Activated B cell treated with CpG ODN at 0.5 μM for 24 hours (primary cell): ENCODE measurements at regions not wholly inside any gene's neighbourhood (a gene's known extent, or its start where the extent isn't known, plus 50 kb on each side); places are given as distances from the start of the nearest gene placed in this dataset.

Experiments used
- ATAC-seq: fragments of 200-7000 bp; cut with Tn5 transposase; one replicate; pipeline ENCODE4 v1.10.0; 2021; ENCODE audit warnings: low read depth, mild to moderate bottlenecking, moderate library complexity
- CTCF ChIA-PET: fragments of 350-600 bp; sonication (Branson Sonifier 250); formaldehyde crosslinking; loops from one replicate; lab custom pipeline; 2021; ENCODE audit warnings: antibody characterized with exemption; lab: Charles Lee
- POLR2A ChIA-PET: fragments of 350-600 bp; sonication (Branson Sonifier 250); formaldehyde crosslinking; loops from one replicate; lab custom pipeline; 2021; ENCODE audit warnings: antibody characterized with exemption; lab: Charles Lee
- DNase-seq: peaks from one replicate; pipeline ENCODE4 v3.0.0; 2022
- H3K27ac Mint-ChIP-seq: one replicate; pipeline ENCODE4 v1.8.0; 2020; ENCODE audit warnings: mixed read lengths
- H3K27me3 Mint-ChIP-seq: one replicate; pipeline ENCODE4 v1.8.0; 2021; ENCODE audit warnings: mixed read lengths
- H3K36me3 Mint-ChIP-seq: one replicate; pipeline ENCODE4 v1.8.0; 2021; ENCODE audit warnings: low read depth, mixed read lengths
- H3K4me1 Mint-ChIP-seq: one replicate; pipeline ENCODE4 v1.8.0; 2021; ENCODE audit warnings: mixed read lengths
- H3K4me3 Mint-ChIP-seq: one replicate; pipeline ENCODE4 v1.8.0; 2020; ENCODE audit warnings: mild to moderate bottlenecking, mixed read lengths
- H3K9me3 Mint-ChIP-seq: one replicate; pipeline ENCODE4 v1.8.0; 2020; ENCODE audit warnings: mixed read lengths
- CTCF ChIP-seq: fragments of 200-600 bp; IDR thresholded peaks from one replicate; pipeline ENCODE4 v1.8.0; 2022; ENCODE audit warnings: antibody characterized with exemption, mild to moderate bottlenecking
- intact Hi-C: fragments of 100-400 bp; cut with micrococcal nuclease; formaldehyde crosslinking; loops from one replicate; pipeline ENCODE4 v1.15.1; 2024

- Mint-ChIP-seq H3K27me3 (no peaks in the 10 kb centered on the region), H3K4me1 (no peaks in the 10 kb centered on the region), H3K36me3 (no peaks in the 10 kb centered on the region), H3K9me3 (no peaks in the 10 kb centered on the region), H3K27ac (no peak overlapping the region), H3K4me3 (no peak overlapping the region)
- POLR2A ChIA-PET = no interaction called here
- ATAC-seq = no peak
- intact Hi-C loops = no loop called here
- CTCF ChIA-PET = no interaction called here
- no peak for TF ChIP-seq CTCF
- DNase-seq = no peak
Observed at GRCh38 chr11:15630896-15631295, 516.2 kb downstream of the INSC start.

- Mint-ChIP-seq H3K27me3 (no peaks in the 10 kb centered on the region), H3K27ac (no peak overlapping the region), H3K36me3 (no peaks in the 10 kb centered on the region), H3K4me1 (no peaks in the 10 kb centered on the region), H3K9me3 (no peaks in the 10 kb centered on the region), H3K4me3 (no peak overlapping the region)
- TF ChIP-seq CTCF = no peak
- ChIA-PET CTCF (no interaction called here), POLR2A (no interaction called here)
- no peak for DNase-seq
- intact Hi-C loops = no loop called here
- ATAC-seq = no peak
Observed at GRCh38 chr11:15635521-15635920, 520.8 kb downstream of the INSC start.

GRCh38 chr11:15636521-15637089, 521.9 kb downstream of the INSC start:
- no peak overlapping the region for H3K27ac Mint-ChIP-seq
- no peak for TF ChIP-seq CTCF
- POLR2A ChIA-PET = no interaction called here
- intact Hi-C loops = no loop called here
- no peaks in the 10 kb centered on the region for H3K36me3 Mint-ChIP-seq
- ATAC-seq (no peak), DNase-seq (no peak)
- no peaks in the 10 kb centered on the region for H3K27me3 Mint-ChIP-seq
- no peak overlapping the region for H3K4me3 Mint-ChIP-seq
- CTCF ChIA-PET = no interaction called here
- no peaks in the 10 kb centered on the region for H3K4me1 Mint-ChIP-seq
- H3K9me3 Mint-ChIP-seq = no peaks in the 10 kb centered on the region

GRCh38 chr11:15638386-15638787, 523.7 kb downstream of the INSC start:
- ChIA-PET CTCF (no interaction called here), POLR2A (no interaction called here)
- intact Hi-C loops = no loop called here
- H3K27me3 Mint-ChIP-seq = peaks cover under 1% of the 10 kb centered on the region
- no peak overlapping the region for H3K4me3 Mint-ChIP-seq
- no peaks in the 10 kb centered on the region for H3K9me3 Mint-ChIP-seq
- no peaks in the 10 kb centered on the region for H3K4me1 Mint-ChIP-seq
- DNase-seq (no peak), ATAC-seq (no peak)
- H3K36me3 Mint-ChIP-seq = no peaks in the 10 kb centered on the region
- H3K27ac Mint-ChIP-seq = no peak overlapping the region
- no peak for TF ChIP-seq CTCF

GRCh38 chr11:15640318-15640717, 525.6 kb downstream of the INSC start:
- TF ChIP-seq CTCF = no peak
- Mint-ChIP-seq H3K4me1 (no peaks in the 10 kb centered on the region), H3K27me3 (peaks cover 2% of the 10 kb centered on the region), H3K36me3 (no peaks in the 10 kb centered on the region), H3K9me3 (no peaks in the 10 kb centered on the region), H3K4me3 (no peak overlapping the region), H3K27ac (no peak overlapping the region)
- DNase-seq = no peak
- CTCF ChIA-PET = no interaction called here
- POLR2A ChIA-PET = no interaction called here
- no peak for ATAC-seq
- intact Hi-C loops = no loop called here
